SK-N-SH (cell line): ENCODE measurements at regions not wholly inside any gene's neighbourhood (a gene's known extent, or its start where the extent isn't known, plus 50 kb on each side); places are given as distances from the start of the nearest gene placed in this dataset.

Experiments used
- CTCF ChIP-seq: fragments of 200-600 bp; sonication (generic); IDR thresholded peaks from 2 replicates; pipeline ENCODE4 v1.6.1; 2017; ENCODE audit warnings: antibody characterized with exemption, mild to moderate bottlenecking, moderate library complexity
- FOXM1 ChIP-seq: IDR thresholded peaks from 2 replicates; pipeline ENCODE4 v1.4.0; 2012; ENCODE audit warnings: low read depth, mild to moderate bottlenecking
- MXI1 ChIP-seq: IDR thresholded peaks from 2 replicates; pipeline ENCODE4 v1.6.1; 2012; ENCODE audit warnings: mild to moderate bottlenecking, low read depth, low read length, improper control_type of control experiment
- POLR2AphosphoS5 ChIP-seq: IDR thresholded peaks from 2 replicates; pipeline ENCODE4 v1.6.1; 2012; ENCODE audit warnings: low read depth, low read length
- RFX5 ChIP-seq: IDR thresholded peaks from 2 replicates; pipeline ENCODE4 v1.6.1; 2012; ENCODE audit warnings: mild to moderate bottlenecking, improper control_type of control experiment, low read length
- SIN3A ChIP-seq: IDR thresholded peaks from 2 replicates; pipeline ENCODE4 v1.6.1; 2012; ENCODE audit warnings: low read depth, mild to moderate bottlenecking, low read length, moderate library complexity, borderline replicate concordance
- TF ChIP-seq, protein P1 (sequence below): IDR thresholded peaks from 2 replicates; pipeline ENCODE4 v1.4.0; 2012; ENCODE audit warnings: low read depth, borderline replicate concordance
- TF ChIP-seq, protein P2 (sequence below): IDR thresholded peaks from 2 replicates; pipeline ENCODE4 v1.4.0; 2012; ENCODE audit warnings: low read depth
- TF ChIP-seq, protein P3 (sequence below): IDR thresholded peaks from 2 replicates; pipeline ENCODE4 v1.6.1; 2012; ENCODE audit warnings: mild to moderate bottlenecking, low read depth, low read length, moderate library complexity
- TF ChIP-seq, protein P4 (sequence below): IDR thresholded peaks from 2 replicates; pipeline ENCODE4 v1.4.0; 2012; ENCODE audit warnings: low read depth, borderline replicate concordance

DNA sequence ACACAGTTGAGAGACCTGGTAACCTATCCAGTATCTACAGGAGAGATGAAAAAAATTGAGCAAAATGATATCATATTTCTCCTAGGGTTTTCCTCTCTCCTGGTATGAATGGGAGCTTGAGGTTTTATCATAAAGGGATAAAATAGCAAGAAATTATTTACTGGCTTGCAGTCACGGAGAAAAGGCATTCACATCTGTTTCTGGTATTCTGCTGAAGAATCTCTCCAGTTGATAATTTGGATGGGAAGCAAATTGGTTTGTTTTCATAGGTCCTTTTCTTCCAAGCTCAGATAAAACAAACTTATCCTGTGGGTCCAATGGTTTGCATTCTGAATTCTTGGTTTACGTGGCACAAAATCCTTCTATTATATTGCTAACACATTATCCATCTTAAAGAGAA is 83.1 kb upstream of the GYPA start:
- TF ChIP-seq CTCF (no peak), POLR2AphosphoS5 (no peak), SIN3A (no peak), MXI1 (no peak), FOXM1 (no peak), RFX5 (no peak)
- TF ChIP-seq, protein P1, sequence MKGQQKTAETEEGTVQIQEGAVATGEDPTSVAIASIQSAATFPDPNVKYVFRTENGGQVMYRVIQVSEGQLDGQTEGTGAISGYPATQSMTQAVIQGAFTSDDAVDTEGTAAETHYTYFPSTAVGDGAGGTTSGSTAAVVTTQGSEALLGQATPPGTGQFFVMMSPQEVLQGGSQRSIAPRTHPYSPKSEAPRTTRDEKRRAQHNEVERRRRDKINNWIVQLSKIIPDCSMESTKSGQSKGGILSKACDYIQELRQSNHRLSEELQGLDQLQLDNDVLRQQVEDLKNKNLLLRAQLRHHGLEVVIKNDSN: no peak
- TF ChIP-seq, protein P2, sequence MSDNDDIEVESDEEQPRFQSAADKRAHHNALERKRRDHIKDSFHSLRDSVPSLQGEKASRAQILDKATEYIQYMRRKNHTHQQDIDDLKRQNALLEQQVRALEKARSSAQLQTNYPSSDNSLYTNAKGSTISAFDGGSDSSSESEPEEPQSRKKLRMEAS: no peak
- TF ChIP-seq, protein P3, sequence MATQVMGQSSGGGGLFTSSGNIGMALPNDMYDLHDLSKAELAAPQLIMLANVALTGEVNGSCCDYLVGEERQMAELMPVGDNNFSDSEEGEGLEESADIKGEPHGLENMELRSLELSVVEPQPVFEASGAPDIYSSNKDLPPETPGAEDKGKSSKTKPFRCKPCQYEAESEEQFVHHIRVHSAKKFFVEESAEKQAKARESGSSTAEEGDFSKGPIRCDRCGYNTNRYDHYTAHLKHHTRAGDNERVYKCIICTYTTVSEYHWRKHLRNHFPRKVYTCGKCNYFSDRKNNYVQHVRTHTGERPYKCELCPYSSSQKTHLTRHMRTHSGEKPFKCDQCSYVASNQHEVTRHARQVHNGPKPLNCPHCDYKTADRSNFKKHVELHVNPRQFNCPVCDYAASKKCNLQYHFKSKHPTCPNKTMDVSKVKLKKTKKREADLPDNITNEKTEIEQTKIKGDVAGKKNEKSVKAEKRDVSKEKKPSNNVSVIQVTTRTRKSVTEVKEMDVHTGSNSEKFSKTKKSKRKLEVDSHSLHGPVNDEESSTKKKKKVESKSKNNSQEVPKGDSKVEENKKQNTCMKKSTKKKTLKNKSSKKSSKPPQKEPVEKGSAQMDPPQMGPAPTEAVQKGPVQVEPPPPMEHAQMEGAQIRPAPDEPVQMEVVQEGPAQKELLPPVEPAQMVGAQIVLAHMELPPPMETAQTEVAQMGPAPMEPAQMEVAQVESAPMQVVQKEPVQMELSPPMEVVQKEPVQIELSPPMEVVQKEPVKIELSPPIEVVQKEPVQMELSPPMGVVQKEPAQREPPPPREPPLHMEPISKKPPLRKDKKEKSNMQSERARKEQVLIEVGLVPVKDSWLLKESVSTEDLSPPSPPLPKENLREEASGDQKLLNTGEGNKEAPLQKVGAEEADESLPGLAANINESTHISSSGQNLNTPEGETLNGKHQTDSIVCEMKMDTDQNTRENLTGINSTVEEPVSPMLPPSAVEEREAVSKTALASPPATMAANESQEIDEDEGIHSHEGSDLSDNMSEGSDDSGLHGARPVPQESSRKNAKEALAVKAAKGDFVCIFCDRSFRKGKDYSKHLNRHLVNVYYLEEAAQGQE: no peak
- TF ChIP-seq, protein P4, sequence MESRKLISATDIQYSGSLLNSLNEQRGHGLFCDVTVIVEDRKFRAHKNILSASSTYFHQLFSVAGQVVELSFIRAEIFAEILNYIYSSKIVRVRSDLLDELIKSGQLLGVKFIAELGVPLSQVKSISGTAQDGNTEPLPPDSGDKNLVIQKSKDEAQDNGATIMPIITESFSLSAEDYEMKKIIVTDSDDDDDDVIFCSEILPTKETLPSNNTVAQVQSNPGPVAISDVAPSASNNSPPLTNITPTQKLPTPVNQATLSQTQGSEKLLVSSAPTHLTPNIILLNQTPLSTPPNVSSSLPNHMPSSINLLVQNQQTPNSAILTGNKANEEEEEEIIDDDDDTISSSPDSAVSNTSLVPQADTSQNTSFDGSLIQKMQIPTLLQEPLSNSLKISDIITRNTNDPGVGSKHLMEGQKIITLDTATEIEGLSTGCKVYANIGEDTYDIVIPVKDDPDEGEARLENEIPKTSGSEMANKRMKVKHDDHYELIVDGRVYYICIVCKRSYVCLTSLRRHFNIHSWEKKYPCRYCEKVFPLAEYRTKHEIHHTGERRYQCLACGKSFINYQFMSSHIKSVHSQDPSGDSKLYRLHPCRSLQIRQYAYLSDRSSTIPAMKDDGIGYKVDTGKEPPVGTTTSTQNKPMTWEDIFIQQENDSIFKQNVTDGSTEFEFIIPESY: no peak
